ENCODE measurements at regions not wholly inside any gene's neighbourhood (a gene's known extent, or its start where the extent isn't known, plus 50 kb on each side); places are given as distances from the start of the nearest gene placed in this dataset.

DNA sequence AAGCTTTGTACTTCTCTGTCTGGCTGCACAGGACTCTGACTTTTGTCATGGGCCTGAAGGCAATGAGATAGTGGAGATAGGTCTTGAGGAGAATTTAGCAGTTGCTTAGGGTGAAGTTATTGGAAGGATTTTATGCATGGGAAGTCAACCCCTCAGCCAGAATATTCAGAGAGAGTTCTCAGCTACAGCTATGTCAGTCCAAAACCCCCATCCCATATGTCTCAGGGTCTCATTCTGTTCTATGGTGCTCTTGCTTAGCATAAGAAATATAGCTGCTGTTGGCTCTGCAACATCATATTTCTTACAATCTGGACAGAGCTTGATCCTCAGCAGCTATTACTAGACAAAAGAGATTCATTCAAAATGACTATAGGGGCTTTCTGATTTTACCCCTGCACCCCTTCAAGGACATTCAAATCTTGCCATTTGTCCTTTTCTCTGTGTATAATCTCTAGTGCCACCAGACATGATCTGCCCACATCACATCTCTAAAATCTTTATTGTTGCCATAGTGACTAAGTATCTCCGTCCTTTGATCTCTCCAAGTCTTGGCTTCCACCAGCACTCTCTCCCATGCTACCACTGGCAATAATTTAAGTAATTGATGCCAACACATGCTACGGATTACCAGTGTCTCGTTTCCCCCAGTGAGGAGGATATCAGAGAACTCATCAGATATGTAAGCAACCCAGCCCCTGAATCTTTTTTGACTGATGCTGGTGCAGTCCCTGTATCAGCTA lies 327.1 kb upstream of the ISX start:
- TF ChIP-seq JUN (IDR thresholded peaks at IDR 0.05; ENCODE audit: borderline replicate concordance, insufficient read depth, insufficient read length, low read depth), result no peak
- TF ChIP-seq CTCF (IDR thresholded peaks at IDR 0.05; ENCODE audit: extremely low read depth in 1 of 2, insufficient read depth in 1 of 2, low read depth in 1 of 2, low read length in 2 of 2), result no peak
- no peak for TF ChIP-seq POLR2A (IDR thresholded peaks at IDR 0.05; ENCODE audit: low read depth, low read length)
- no peak for TF ChIP-seq EZH2 (IDR thresholded peaks at IDR 0.05; ENCODE audit: borderline replicate concordance, low read depth, low read length, severe bottlenecking)
- TF ChIP-seq, protein P1, sequence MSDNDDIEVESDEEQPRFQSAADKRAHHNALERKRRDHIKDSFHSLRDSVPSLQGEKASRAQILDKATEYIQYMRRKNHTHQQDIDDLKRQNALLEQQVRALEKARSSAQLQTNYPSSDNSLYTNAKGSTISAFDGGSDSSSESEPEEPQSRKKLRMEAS (IDR thresholded peaks at IDR 0.05; ENCODE audit: insufficient read depth, insufficient read length), result no peak
- TF ChIP-seq POLR2AphosphoS5 (IDR thresholded peaks at IDR 0.05; ENCODE audit: insufficient read depth, low read depth, low read length), result no peak
- TF ChIP-seq MYC (IDR thresholded peaks at IDR 0.05; ENCODE audit: low read depth, low read length), result no peak
- no peak for TF ChIP-seq FOS (IDR thresholded peaks at IDR 0.05; ENCODE audit: borderline replicate concordance, insufficient read depth, low read length)
- TF ChIP-seq GATA2 (IDR thresholded peaks at IDR 0.05; ENCODE audit: insufficient read depth, insufficient read length, low read depth, low read length), result no peak

All from endothelial cell of umbilical vein (primary cell).